NT2/D1 (cell line): ENCODE measurements at regions not wholly inside any gene's neighbourhood (a gene's known extent, or its start where the extent isn't known, plus 50 kb on each side); places are given as distances from the start of the nearest gene placed in this dataset.
"Not testable (repeated sequence)": the region's sequence is repeated elsewhere in the genome, so short reads cannot be mapped to it uniquely, and the experiment has no call there.

Experiments
- DNase-seq: peaks from one replicate; pipeline ENCODE4 v3.0.0-alpha.2; 2011; ENCODE audit warnings: low read depth, low spot score
- H3K27me3 ChIP-seq: 2 replicates; pipeline ENCODE4 v1.6.0; 2011; ENCODE audit warnings: mild to moderate bottlenecking; ENCODE audit not compliant: insufficient read length, insufficient read depth
- H3K36me3 ChIP-seq: 2 replicates; pipeline ENCODE4 v1.6.1; 2011; ENCODE audit warnings: mild to moderate bottlenecking, low read length, mixed read lengths; ENCODE audit not compliant: insufficient read depth, insufficient read length
- H3K4me1 ChIP-seq: 2 replicates; pipeline ENCODE4 v1.5.1; 2011; ENCODE audit not compliant: insufficient read depth, insufficient read length
- H3K4me3 ChIP-seq: 2 replicates; pipeline ENCODE4 v1.5.1; 2011; ENCODE audit warnings: low read depth; ENCODE audit not compliant: insufficient read length
- H3K9ac ChIP-seq: 2 replicates; pipeline ENCODE4 v1.6.0; 2011; ENCODE audit warnings: low read depth; ENCODE audit not compliant: insufficient read length
- H3K9me3 ChIP-seq: 2 replicates; pipeline ENCODE4 v1.5.1; 2011; ENCODE audit warnings: mild to moderate bottlenecking, low read length; ENCODE audit not compliant: insufficient read depth
- SUZ12 ChIP-seq: IDR thresholded peaks from 2 replicates; pipeline ENCODE4 v1.6.1; 2011; ENCODE audit not compliant: insufficient read length, insufficient read depth; ENCODE audit errors: extremely low read depth
- YY1 ChIP-seq: IDR thresholded peaks from 2 replicates; pipeline ENCODE4 v1.6.1; 2011; ENCODE audit not compliant: insufficient read length, insufficient read depth
- ZNF274 ChIP-seq: IDR thresholded peaks from 2 replicates; pipeline ENCODE4 v1.6.1; 2011; ENCODE audit warnings: mild to moderate bottlenecking, low read depth, low read length

DNA sequence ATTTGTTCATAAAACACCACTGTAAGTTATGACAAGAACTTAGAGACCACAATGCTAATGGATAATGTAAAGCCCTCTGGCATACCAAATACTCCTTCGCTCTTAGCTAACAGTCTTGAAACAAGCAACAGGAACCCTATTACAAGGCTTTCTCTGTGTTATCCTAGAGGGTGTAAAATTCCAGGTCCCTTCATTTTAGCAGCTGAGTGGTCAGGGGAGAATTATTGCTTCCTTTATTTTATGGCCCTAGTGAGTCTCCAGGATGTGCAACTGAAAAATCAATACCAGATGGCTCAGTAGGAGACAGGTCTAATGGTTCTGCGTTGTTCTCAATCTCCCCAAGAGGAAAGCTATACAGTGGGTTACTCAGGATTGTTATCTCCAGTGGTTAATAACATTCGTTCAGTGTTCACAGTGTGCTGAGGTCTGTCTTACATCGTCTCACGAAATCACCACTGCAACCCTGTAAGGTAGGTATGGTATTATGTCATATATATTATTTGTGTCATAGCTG lies 172.7 kb upstream of the CNOT2 start:
- Histone ChIP-seq H3K4me1 (no peaks in the 10 kb centered on the region), H3K27me3 (no peaks in the 10 kb centered on the region), H3K4me3 (no peak overlapping the region), H3K36me3 (no peaks in the 10 kb centered on the region), H3K9me3 (no peaks in the 10 kb centered on the region), H3K9ac (no peak overlapping the region)
- TF ChIP-seq SUZ12 (no peak), ZNF274 (no peak), YY1 (no peak)
- no peak for DNase-seq

DNA sequence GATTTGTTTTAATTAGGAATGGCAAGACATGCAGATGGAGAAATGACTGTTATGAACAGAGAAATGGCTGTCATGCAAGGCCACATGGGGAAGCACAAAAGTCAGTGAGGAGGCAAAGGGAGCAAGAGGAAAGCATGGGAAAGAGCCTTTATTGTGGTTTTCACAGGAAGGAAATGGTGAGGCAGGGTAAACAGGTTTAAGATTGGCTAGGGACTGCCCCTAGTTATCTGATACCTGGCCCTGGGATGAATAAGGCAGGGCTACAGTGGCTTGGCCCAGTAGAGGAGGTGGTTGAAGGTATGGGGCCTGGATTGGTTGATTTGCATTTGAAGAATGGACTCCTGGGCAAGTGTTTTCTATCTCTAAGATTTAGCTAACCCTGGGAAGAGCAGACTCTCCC lies 168.7 kb upstream of the CNOT2 start:
- Histone ChIP-seq H3K9me3 (no peaks in the 10 kb centered on the region), H3K4me1 (no peaks in the 10 kb centered on the region), H3K9ac (no peak overlapping the region), H3K4me3 (no peak overlapping the region), H3K36me3 (no peaks in the 10 kb centered on the region), H3K27me3 (no peaks in the 10 kb centered on the region)
- TF ChIP-seq ZNF274: no peak
- TF ChIP-seq YY1: no peak
- TF ChIP-seq SUZ12: no peak
- no peak for DNase-seq

DNA sequence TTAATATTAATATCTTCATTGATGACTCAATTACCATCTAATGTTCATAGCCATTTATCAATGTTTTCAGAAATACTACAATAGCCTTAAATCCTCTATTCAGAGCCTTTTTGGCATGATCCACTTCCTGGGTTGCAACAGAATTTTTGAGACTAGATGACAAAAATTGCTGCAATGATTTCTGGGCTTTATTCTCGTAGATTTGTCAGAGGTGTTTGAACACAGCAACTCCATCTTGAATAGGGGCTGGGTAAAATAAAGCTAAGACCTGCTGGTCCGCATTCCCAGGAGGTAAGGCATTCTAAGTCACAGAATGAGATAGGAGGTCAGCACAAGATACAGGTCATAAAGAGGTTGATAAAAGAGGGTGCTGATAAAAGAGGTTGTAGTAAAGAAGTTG lies 165.8 kb upstream of the CNOT2 start:
- Histone ChIP-seq H3K4me1 (no peaks in the 10 kb centered on the region), H3K4me3 (no peak overlapping the region), H3K36me3 (no peaks in the 10 kb centered on the region), H3K9ac (no peak overlapping the region), H3K9me3 (no peaks in the 10 kb centered on the region), H3K27me3 (no peaks in the 10 kb centered on the region)
- DNase-seq: no peak
- TF ChIP-seq YY1: no peak
- TF ChIP-seq ZNF274: no peak
- TF ChIP-seq SUZ12: no peak

DNA sequence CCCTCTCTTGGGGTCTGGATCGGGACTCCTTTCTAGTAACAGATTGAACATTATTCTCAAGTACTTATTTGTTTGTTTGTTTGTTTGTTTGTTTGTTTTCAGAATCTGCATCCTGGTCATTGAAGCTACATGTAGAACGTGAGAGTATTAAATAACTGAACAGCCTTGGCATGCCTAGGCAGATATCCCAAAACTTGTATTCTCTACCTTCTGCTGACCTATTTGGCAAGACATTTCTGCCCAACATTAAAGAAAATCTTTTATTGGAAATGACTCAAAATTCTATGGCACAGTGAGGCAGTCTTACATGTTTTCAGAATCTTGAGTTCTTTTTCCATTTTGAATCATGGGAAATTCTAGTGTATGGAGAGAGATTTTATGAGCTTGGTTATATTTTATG lies 165.1 kb upstream of the CNOT2 start:
- no peak for DNase-seq
- no peaks in the 10 kb centered on the region for H3K27me3 ChIP-seq
- TF ChIP-seq SUZ12: no peak
- no peak overlapping the region for H3K9ac ChIP-seq
- no peaks in the 10 kb centered on the region for H3K4me1 ChIP-seq
- no peaks in the 10 kb centered on the region for H3K36me3 ChIP-seq
- H3K9me3 ChIP-seq: peaks cover 4% of the 10 kb centered on the region; the same call in 1 of the 2 replicates
- H3K4me3 ChIP-seq: no peak overlapping the region

DNA sequence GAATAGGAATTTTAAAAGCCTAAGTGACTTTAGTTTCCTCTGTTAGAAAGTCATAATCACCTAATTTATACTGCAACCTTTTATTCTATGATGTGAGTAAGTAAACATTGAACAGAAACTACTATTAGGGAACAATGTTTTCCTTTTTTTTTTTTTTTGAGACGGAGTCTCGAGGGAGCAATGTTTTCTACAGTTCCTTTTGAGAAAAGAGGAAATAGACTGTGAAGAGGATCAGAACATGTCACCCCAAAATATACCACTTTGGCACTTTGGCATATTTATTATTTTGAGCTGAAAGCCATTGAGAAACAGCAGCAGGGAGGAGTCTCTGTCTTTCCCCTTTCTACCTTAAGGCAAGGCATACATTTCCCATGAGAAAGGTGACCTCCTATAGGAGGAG lies 162.7 kb upstream of the CNOT2 start:
- no peak for TF ChIP-seq ZNF274
- TF ChIP-seq SUZ12: no peak
- TF ChIP-seq YY1: no peak
- H3K36me3 ChIP-seq: no peaks in the 10 kb centered on the region
- peaks cover 4% of the 10 kb centered on the region; the same call in 1 of the 2 replicates for H3K9me3 ChIP-seq
- H3K9ac ChIP-seq: no peak overlapping the region
- no peak for DNase-seq
- H3K4me3 ChIP-seq: no peak overlapping the region
- no peaks in the 10 kb centered on the region for H3K4me1 ChIP-seq
- H3K27me3 ChIP-seq: no peaks in the 10 kb centered on the region

DNA sequence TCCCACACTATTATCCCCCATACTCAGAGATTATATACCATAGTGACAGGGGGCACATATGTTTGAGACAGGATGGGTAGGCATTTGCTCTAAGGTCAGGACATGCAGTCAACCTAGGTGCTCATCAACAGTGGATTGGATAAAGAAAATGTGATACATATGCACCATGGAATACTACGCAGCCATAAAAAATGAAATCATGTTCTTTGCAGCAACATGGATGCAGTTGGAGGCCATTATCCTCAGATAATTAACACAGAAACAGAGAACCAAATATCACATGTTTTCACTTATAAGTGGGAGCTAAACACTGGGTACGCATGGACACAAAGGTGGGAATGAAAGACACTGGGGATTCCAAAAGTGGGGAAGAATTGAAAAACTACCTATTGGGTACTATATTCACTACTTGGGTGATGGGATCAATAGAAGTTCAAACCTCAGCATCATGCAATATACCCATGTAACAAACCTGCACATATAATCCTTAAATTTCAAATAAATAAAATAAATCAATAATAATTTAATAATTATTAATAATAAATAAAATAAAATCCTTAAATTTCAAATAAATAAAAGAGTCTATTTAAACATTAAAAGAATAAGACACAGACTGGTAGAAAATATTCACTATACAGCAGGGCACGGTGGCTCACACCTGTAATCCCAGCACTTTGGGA lies 160.1 kb upstream of the CNOT2 start:
- no peak for DNase-seq
- Histone ChIP-seq H3K27me3 (no peaks in the 10 kb centered on the region), H3K4me3 (no peak overlapping the region), H3K9ac (no peak overlapping the region), H3K36me3 (no peaks in the 10 kb centered on the region), H3K9me3 (peaks cover 4% of the 10 kb centered on the region; the same call in 1 of the 2 replicates), H3K4me1 (no peaks in the 10 kb centered on the region)
- TF ChIP-seq YY1 (no peak), ZNF274 (no peak), SUZ12 (no peak)

DNA sequence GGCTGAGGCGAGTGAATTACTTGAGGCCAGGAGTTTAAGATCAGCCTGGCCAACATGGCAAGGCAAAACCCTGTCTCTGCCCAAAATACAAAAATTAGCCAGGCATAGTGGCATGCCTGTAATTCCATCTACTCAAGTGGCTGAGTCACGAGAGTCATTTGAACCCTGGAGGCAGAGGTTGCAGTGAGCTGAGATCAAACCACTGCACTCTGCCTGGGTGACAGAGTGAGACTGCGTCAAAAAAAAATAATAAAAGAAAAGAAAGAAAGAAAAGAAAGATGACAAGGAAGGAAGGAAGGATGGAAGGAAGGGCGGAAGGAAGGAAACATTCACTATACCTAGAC lies 159.6 kb upstream of the CNOT2 start:
- TF ChIP-seq ZNF274: no peak
- TF ChIP-seq SUZ12: no peak
- no peak for TF ChIP-seq YY1
- DNase-seq: no peak
- Histone ChIP-seq H3K9ac (no peak overlapping the region), H3K4me1 (no peaks in the 10 kb centered on the region), H3K4me3 (no peak overlapping the region), H3K9me3 (peaks cover 4% of the 10 kb centered on the region; the same call in 1 of the 2 replicates), H3K36me3 (no peaks in the 10 kb centered on the region), H3K27me3 (no peaks in the 10 kb centered on the region)

DNA sequence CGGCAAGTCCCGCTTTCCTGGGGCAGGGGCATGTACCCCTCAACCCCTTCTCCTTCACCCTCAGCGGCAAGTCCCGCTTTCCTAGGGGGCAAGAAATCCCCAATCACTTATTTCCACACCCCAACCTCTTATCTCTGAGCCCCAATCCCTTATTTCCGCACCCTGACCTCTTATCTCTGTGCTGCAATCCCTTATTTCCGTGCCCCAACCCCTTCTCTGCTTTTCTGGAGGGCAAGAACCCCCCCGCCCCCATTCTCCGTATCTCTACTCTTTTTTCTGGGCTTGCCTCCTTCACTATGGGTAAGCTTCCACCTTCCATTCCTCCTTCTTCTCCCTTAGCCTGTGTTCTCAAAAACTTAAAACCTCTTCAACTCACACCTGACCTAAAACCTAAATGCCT lies 156.9 kb upstream of the CNOT2 start:
- not testable (repeated sequence) for H3K27me3 ChIP-seq, H3K9me3 ChIP-seq, H3K4me3 ChIP-seq, DNase-seq, H3K36me3 ChIP-seq, H3K4me1 ChIP-seq, H3K9ac ChIP-seq
